WTC11 (cell line): ENCODE measurements at regions not wholly inside any gene's neighbourhood (a gene's known extent, or its start where the extent isn't known, plus 50 kb on each side); places are given as distances from the start of the nearest gene placed in this dataset.
A peak's percentile ranks its signal among the peaks of the same experiment; 100 is the strongest.

Experiments used
- SP1 ChIP-seq: sonication (generic); formaldehyde crosslinking; conservative IDR thresholded peaks from 2 replicates; pipeline ENCODE4 v1.8.1; 2022; ENCODE audit warnings: missing genetic modification reagents
- TF ChIP-seq, protein P1 (sequence below): sonication (generic); formaldehyde crosslinking; IDR thresholded peaks from 2 replicates; pipeline ENCODE4 v1.8.0; 2022; ENCODE audit warnings: mild to moderate bottlenecking, missing genetic modification reagents

DNA sequence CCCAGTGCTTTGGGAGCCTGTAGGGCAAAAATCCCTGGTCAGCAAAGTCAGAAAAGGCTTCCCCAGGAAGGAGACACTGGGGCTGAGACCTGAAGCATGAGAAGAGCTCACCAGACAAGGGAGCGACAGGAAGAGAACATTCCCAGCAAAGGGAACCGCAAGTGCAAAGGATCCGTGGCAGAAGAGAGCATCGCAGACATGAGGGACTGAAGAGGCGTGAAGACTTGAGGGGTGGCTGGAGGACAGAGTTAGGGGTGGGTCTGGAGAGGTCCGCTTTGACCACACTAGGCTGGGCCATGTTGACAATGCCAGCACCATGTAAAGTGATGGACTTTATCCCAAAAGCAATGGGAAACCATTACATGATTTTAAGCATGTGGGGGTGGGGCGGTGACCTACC, 128.1 kb upstream of the IRX3 start:
- TF ChIP-seq, protein P1, sequence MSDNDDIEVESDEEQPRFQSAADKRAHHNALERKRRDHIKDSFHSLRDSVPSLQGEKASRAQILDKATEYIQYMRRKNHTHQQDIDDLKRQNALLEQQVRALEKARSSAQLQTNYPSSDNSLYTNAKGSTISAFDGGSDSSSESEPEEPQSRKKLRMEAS (CRISPR knock-in tag), result 0 out of 2 replicates have a peak, but pooled peaks have one; percentile 31
- TF ChIP-seq SP1 (CRISPR knock-in tag), result no peak
